H9 (cell line): ENCODE measurements at regions not wholly inside any gene's neighbourhood (a gene's known extent, or its start where the extent isn't known, plus 50 kb on each side); places are given as distances from the start of the nearest gene placed in this dataset.
"Not testable (repeated sequence)": the region's sequence is repeated elsewhere in the genome, so short reads cannot be mapped to it uniquely, and the experiment has no call there.

Experiments
- DNase-seq: peaks from one replicate; pipeline ENCODE4 v3.0.0-alpha.2; 2017
- H2AFZ ChIP-seq: one replicate; pipeline ENCODE4 v1.6.1; 2013; ENCODE audit warnings: mild to moderate bottlenecking, low read length, control low read depth, moderate library complexity
- H2AK5ac ChIP-seq: 2 replicates; pipeline ENCODE4 v1.6.1; 2013; ENCODE audit warnings: low read length, control low read depth, mixed read lengths; ENCODE audit not compliant: insufficient read length
- H2BK120ac ChIP-seq: one replicate; pipeline ENCODE4 v1.6.1; 2013; ENCODE audit warnings: low read depth, mild to moderate bottlenecking, low read length, control low read depth, inconsistent platforms; ENCODE audit not compliant: poor library complexity, severe bottlenecking
- H2BK12ac ChIP-seq: 2 replicates; pipeline ENCODE4 v1.6.1; 2013; ENCODE audit warnings: low read length, control low read depth, mixed read lengths, low read depth; ENCODE audit not compliant: insufficient read length
- H2BK15ac ChIP-seq: 2 replicates; pipeline ENCODE4 v1.6.1; 2013; ENCODE audit warnings: low read depth, low read length, control low read depth
- H2BK20ac ChIP-seq: one replicate; pipeline ENCODE4 v1.6.1; 2013; ENCODE audit warnings: low read depth, mild to moderate bottlenecking, low read length, control low read depth, inconsistent platforms; ENCODE audit not compliant: poor library complexity, severe bottlenecking
- H2BK5ac ChIP-seq: 2 replicates; pipeline ENCODE4 v1.6.1; 2013; ENCODE audit warnings: low read length, control low read depth, mixed read lengths; ENCODE audit not compliant: insufficient read length
- H3K14ac ChIP-seq: 2 replicates; pipeline ENCODE4 v1.6.1; 2013; ENCODE audit warnings: low read length, control low read depth; ENCODE audit not compliant: insufficient read depth
- H3K18ac ChIP-seq: 2 replicates; pipeline ENCODE4 v1.6.1; 2013; ENCODE audit warnings: low read depth, mild to moderate bottlenecking, mixed read lengths, low read length, control low read depth; ENCODE audit not compliant: insufficient read length
- H3K23ac ChIP-seq: 2 replicates; pipeline ENCODE4 v1.6.1; 2013; ENCODE audit warnings: low read length, control low read depth, mixed read lengths, low read depth; ENCODE audit not compliant: insufficient read length
- H3K23me2 ChIP-seq: 2 replicates; pipeline ENCODE4 v1.6.1; 2013; ENCODE audit warnings: low read depth, mild to moderate bottlenecking, mixed read lengths, low read length, control low read depth; ENCODE audit not compliant: insufficient read length, poor library complexity, severe bottlenecking
- H3K27ac ChIP-seq: 2 replicates; pipeline ENCODE4 v1.5.1; 2013; ENCODE audit warnings: low read length, control low read depth, mixed read lengths, low read depth; ENCODE audit not compliant: insufficient read length
- H3K27me3 ChIP-seq: 2 replicates; pipeline ENCODE4 v1.6.1; 2013; ENCODE audit warnings: low read length, control low read depth, inconsistent platforms; ENCODE audit not compliant: insufficient read depth
- H3K4ac ChIP-seq: 2 replicates; pipeline ENCODE4 v1.6.1; 2013; ENCODE audit warnings: low read depth, mild to moderate bottlenecking, control low read depth, inconsistent platforms, low read length, moderate library complexity
- H3K4me1 ChIP-seq: 2 replicates; pipeline ENCODE4 v1.6.1; 2013; ENCODE audit warnings: low read length, control low read depth, inconsistent platforms; ENCODE audit not compliant: insufficient read depth
- H3K4me2 ChIP-seq: 2 replicates; pipeline ENCODE4 v1.6.1; 2013; ENCODE audit warnings: low read length, control low read depth, mixed read lengths; ENCODE audit not compliant: insufficient read length, insufficient read depth
- H3K56ac ChIP-seq: 2 replicates; pipeline ENCODE4 v1.6.1; 2013; ENCODE audit warnings: low read depth, mild to moderate bottlenecking, mixed read lengths, low read length, control low read depth; ENCODE audit not compliant: insufficient read length
- H3K79me1 ChIP-seq: 2 replicates; pipeline ENCODE4 v1.6.1; 2013; ENCODE audit warnings: low read depth, mild to moderate bottlenecking, moderate library complexity, low read length, control low read depth, inconsistent platforms; ENCODE audit not compliant: insufficient read depth, poor library complexity, severe bottlenecking
- H3K79me2 ChIP-seq: 2 replicates; pipeline ENCODE4 v1.6.1; 2013; ENCODE audit warnings: low read length, control low read depth, inconsistent platforms; ENCODE audit not compliant: insufficient read depth
- H3K9ac ChIP-seq: 2 replicates; pipeline ENCODE4 v1.6.1; 2013; ENCODE audit warnings: low read length, control low read depth, mixed read lengths; ENCODE audit not compliant: insufficient read length; ENCODE audit errors: extremely low read depth
- H3K9me3 ChIP-seq: one replicate; pipeline ENCODE4 v1.6.1; 2013; ENCODE audit warnings: low read depth, low read length, inconsistent platforms; ENCODE audit not compliant: control insufficient read depth
- H3T11ph ChIP-seq: one replicate; pipeline ENCODE4 v1.6.1; 2013; ENCODE audit warnings: mild to moderate bottlenecking, low read length, control low read depth, inconsistent platforms
- H4K20me1 ChIP-seq: one replicate; pipeline ENCODE4 v1.6.1; 2013; ENCODE audit not compliant: control insufficient read depth, insufficient read length, insufficient read depth
- H4K5ac ChIP-seq: 2 replicates; pipeline ENCODE4 v1.6.1; 2013; ENCODE audit warnings: low read depth, mild to moderate bottlenecking, mixed read lengths, low read length, control low read depth; ENCODE audit not compliant: insufficient read length
- H4K8ac ChIP-seq: replicated peaks from 2 replicates; pipeline ENCODE4 v1.6.1; 2013; ENCODE audit warnings: low read length, control low read depth, mixed read lengths, low read depth; ENCODE audit not compliant: insufficient read length
- H4K91ac ChIP-seq: 2 replicates; pipeline ENCODE4 v1.6.1; 2013; ENCODE audit warnings: low read depth, mild to moderate bottlenecking, moderate library complexity, mixed read lengths, low read length, control low read depth; ENCODE audit not compliant: insufficient read length
- H3K27ac Mint-ChIP-seq, 3 experiments: 2 replicates in 2 of 3; 3 replicates in 1 of 3; pipeline ENCODE4 v1.8.0; 2020 to 2021; ENCODE audit warnings: mixed read lengths in 3 of 3, mild to moderate bottlenecking in 1 of 3, moderate library complexity in 1 of 3
- H3K27me3 Mint-ChIP-seq: 2 replicates; pipeline ENCODE4 v1.8.0; 2021; ENCODE audit warnings: low read depth, mild to moderate bottlenecking, moderate library complexity, mixed read lengths
- H3K36me3 Mint-ChIP-seq, 3 experiments: 2 replicates in 2 of 3; 3 replicates in 1 of 3; pipeline ENCODE4 v1.8.0; 2020 to 2021; ENCODE audit warnings: low read depth in 3 of 3, mixed read lengths in 3 of 3; ENCODE audit not compliant: insufficient read depth in 1 of 3
- H3K4me1 Mint-ChIP-seq, 2 experiments: 2 replicates each; pipeline ENCODE4 v1.8.0; 2020; ENCODE audit warnings: mixed read lengths in 2 of 2
- H3K4me3 Mint-ChIP-seq, 2 experiments: 2 replicates in 1 of 2; 3 replicates in 1 of 2; pipeline ENCODE4 v1.8.0; 2020 to 2021; ENCODE audit warnings: mild to moderate bottlenecking in 2 of 2, mixed read lengths in 2 of 2, moderate library complexity in 1 of 2
- H3K9me3 Mint-ChIP-seq, 2 experiments: 2 replicates in 1 of 2; 3 replicates in 1 of 2; pipeline ENCODE4 v1.8.0; 2020; ENCODE audit warnings: mild to moderate bottlenecking in 2 of 2, mixed read lengths in 2 of 2, moderate library complexity in 1 of 2
- CTCF ChIP-seq: fragments of 200-600 bp; sonication (generic); conservative IDR thresholded peaks from 3 replicates; pipeline ENCODE4 v1.8.0; 2021; ENCODE audit warnings: antibody characterized with exemption, mild to moderate bottlenecking
- WGBS: extraction: QIAGEN DNeasy Blood & Tissue Kit; methylation state at CpG from one replicate; pipeline ENCODE4 v1.1.7; 2013; ENCODE audit warnings: missing lambda C conversion rate, low lambda C conversion rate, mixed read lengths; ENCODE audit not compliant: insufficient read length; ENCODE audit errors: extremely low coverage; 5-methylcytosine and 5-hydroxymethylcytosine counted together

GRCh38 chr5:33209252-33209651, 231.5 kb upstream of the TARS1 start:
- no peak for TF ChIP-seq CTCF
- no peak overlapping the region for H3T11ph ChIP-seq
- no peak overlapping the region for H2AK5ac ChIP-seq
- Mint-ChIP-seq H3K9me3 (peaks cover 8 to 9% of the 10 kb centered on the region in 2 experiments; a peak in 4 of 5 replicates), H3K27me3 (no peaks in the 10 kb centered on the region; the same call in 1 of the 2 replicates), H3K36me3 (peaks cover 0 to 12% (median 2%) of the 10 kb centered on the region in 3 experiments; a peak in 4 of 7 replicates), H3K27ac (no peak overlapping the region), H3K4me1 (no peaks in the 10 kb centered on the region), H3K4me3 (no peak overlapping the region)
- H3K79me1 ChIP-seq: no peaks in the 10 kb centered on the region
- H3K23me2 ChIP-seq: no peaks in the 10 kb centered on the region
- no peaks in the 10 kb centered on the region for H3K9me3 ChIP-seq
- H2BK120ac ChIP-seq: no peak overlapping the region
- H3K56ac ChIP-seq: no peak overlapping the region
- no peak overlapping the region for H2BK15ac ChIP-seq
- no peaks in the 10 kb centered on the region for H3K27me3 ChIP-seq
- H3K4me2 ChIP-seq: no peak overlapping the region
- H3K27ac ChIP-seq: no peak overlapping the region
- H4K91ac ChIP-seq: no peak overlapping the region
- no peaks in the 10 kb centered on the region for H3K4me1 ChIP-seq
- H4K5ac ChIP-seq: no peak overlapping the region
- no peak overlapping the region for H2BK12ac ChIP-seq
- no peak overlapping the region for H2AFZ ChIP-seq
- no peaks in the 10 kb centered on the region for H3K79me2 ChIP-seq
- H3K14ac ChIP-seq: no peak overlapping the region
- H2BK5ac ChIP-seq: no peak overlapping the region
- H3K9ac ChIP-seq: no peak overlapping the region
- no peak overlapping the region for H4K8ac ChIP-seq
- no peak overlapping the region for H3K4ac ChIP-seq
- no peak overlapping the region for H2BK20ac ChIP-seq
- no peaks in the 10 kb centered on the region for H4K20me1 ChIP-seq
- H3K23ac ChIP-seq: no peak overlapping the region
- H3K18ac ChIP-seq: no peak overlapping the region
- no CpG with 5 or more reads among the region's 9 CpGs for WGBS
- DNase-seq: no peak

- H4K20me1 ChIP-seq, H3K4ac ChIP-seq, H4K91ac ChIP-seq, H3K79me2 ChIP-seq, H2BK120ac ChIP-seq, H3K27me3 ChIP-seq, H3K4me3 Mint-ChIP-seq, H3K79me1 ChIP-seq, H4K5ac ChIP-seq, H3K56ac ChIP-seq, H4K8ac ChIP-seq, H2AFZ ChIP-seq, H3K9me3 Mint-ChIP-seq, H3K27ac Mint-ChIP-seq, H3K9me3 ChIP-seq, H3K27me3 Mint-ChIP-seq, H2AK5ac ChIP-seq, H3K18ac ChIP-seq, H3K4me1 Mint-ChIP-seq, H2BK5ac ChIP-seq, H3K23me2 ChIP-seq, H3K4me2 ChIP-seq, H2BK12ac ChIP-seq, DNase-seq, H3T11ph ChIP-seq, H3K23ac ChIP-seq, H3K27ac ChIP-seq, H2BK15ac ChIP-seq, H3K4me1 ChIP-seq, H3K14ac ChIP-seq, H2BK20ac ChIP-seq, H3K9ac ChIP-seq: not testable (repeated sequence)
- H3K36me3 Mint-ChIP-seq: peaks cover 0 to 12% (median 2%) of the 10 kb centered on the region in 3 experiments; a peak in 4 of 7 replicates
Observed at GRCh38 chr5:33210221-33210620, 230.5 kb upstream of the TARS1 start.
